Chondrocyte (in vitro differentiated cells): ENCODE measurements at regions not wholly inside any gene's neighbourhood (a gene's known extent, or its start where the extent isn't known, plus 50 kb on each side); places are given as distances from the start of the nearest gene placed in this dataset.

Experiments used
- DNase-seq: peaks from one replicate; pipeline ENCODE4 v3.0.0; 2021; ENCODE audit warnings: mixed read lengths, low spot score
- H3K27ac Mint-ChIP-seq: one replicate; pipeline ENCODE4 v1.8.0; 2021; ENCODE audit warnings: mild to moderate bottlenecking, moderate library complexity, mixed read lengths; ENCODE audit not compliant: unreplicated experiment
- H3K27me3 Mint-ChIP-seq: 2 replicates; pipeline ENCODE4 v1.8.0; 2021; ENCODE audit warnings: low read depth, mixed read lengths
- H3K36me3 Mint-ChIP-seq: 2 replicates; pipeline ENCODE4 v1.8.0; 2021; ENCODE audit warnings: low read depth, mixed read lengths
- H3K4me1 Mint-ChIP-seq: 2 replicates; pipeline ENCODE4 v1.8.0; 2021; ENCODE audit warnings: low read depth, mild to moderate bottlenecking, mixed read lengths
- H3K4me3 Mint-ChIP-seq: one replicate; pipeline ENCODE4 v1.8.0; 2021; ENCODE audit warnings: mild to moderate bottlenecking, moderate library complexity, mixed read lengths; ENCODE audit not compliant: unreplicated experiment
- H3K9me3 Mint-ChIP-seq: 2 replicates; pipeline ENCODE4 v1.8.0; 2021; ENCODE audit warnings: low read depth, mixed read lengths
- TF ChIP-seq, protein P1 (sequence below): fragments of 200-600 bp; sonication (generic); IDR thresholded peaks from 2 replicates; pipeline ENCODE4 v1.5.0; 2021; ENCODE audit warnings: antibody characterized with exemption, mild to moderate bottlenecking, moderate library complexity

DNA sequence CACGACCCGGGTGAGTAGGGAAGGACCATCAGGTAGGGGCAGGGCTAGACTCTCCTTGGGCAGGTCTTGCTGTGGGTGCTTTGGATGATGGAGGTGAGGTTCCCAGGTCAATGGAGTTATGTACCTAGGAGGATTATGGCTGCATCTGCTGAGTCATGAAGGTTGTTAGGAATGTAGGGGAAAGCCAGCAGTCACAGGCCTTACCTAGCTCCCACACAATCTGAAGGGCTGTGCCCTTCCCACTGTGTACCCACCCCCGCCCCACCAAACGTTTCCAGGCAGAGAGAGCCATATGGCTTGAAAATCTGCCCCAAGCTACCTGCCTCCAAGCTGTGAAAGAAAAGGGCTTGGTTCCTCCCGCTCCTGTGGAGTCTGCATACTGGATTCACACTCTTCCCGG lies 573.4 kb upstream of the DPPA4 start:
- H3K36me3 Mint-ChIP-seq, result peaks cover 28% of the 10 kb centered on the region
- H3K27me3 Mint-ChIP-seq, result no peaks in the 10 kb centered on the region
- H3K4me3 Mint-ChIP-seq, result no peak overlapping the region
- no peak overlapping the region for H3K27ac Mint-ChIP-seq
- H3K4me1 Mint-ChIP-seq, result no peaks in the 10 kb centered on the region
- no peak for DNase-seq
- TF ChIP-seq, protein P1, sequence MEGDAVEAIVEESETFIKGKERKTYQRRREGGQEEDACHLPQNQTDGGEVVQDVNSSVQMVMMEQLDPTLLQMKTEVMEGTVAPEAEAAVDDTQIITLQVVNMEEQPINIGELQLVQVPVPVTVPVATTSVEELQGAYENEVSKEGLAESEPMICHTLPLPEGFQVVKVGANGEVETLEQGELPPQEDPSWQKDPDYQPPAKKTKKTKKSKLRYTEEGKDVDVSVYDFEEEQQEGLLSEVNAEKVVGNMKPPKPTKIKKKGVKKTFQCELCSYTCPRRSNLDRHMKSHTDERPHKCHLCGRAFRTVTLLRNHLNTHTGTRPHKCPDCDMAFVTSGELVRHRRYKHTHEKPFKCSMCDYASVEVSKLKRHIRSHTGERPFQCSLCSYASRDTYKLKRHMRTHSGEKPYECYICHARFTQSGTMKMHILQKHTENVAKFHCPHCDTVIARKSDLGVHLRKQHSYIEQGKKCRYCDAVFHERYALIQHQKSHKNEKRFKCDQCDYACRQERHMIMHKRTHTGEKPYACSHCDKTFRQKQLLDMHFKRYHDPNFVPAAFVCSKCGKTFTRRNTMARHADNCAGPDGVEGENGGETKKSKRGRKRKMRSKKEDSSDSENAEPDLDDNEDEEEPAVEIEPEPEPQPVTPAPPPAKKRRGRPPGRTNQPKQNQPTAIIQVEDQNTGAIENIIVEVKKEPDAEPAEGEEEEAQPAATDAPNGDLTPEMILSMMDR, result no peak
- peaks cover 57% of the 10 kb centered on the region for H3K9me3 Mint-ChIP-seq

DNA sequence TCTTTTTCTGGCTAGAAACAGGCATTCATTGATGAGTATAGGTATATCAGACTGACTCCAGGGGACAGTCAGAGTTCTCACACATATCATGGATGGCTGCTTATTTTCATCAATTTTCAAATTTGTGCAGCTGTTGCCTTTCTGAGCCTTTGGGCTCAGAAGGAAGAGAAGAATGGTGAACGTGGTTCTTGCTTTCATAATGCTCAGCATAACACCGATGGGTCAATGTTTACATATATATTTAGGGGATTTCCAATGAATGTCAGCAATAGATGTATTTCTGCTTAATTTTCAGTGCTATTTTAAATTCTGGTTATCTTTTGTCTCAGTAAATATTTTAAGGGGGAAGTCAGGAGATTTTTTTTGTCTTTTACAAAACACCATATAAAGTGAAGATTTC lies 581.4 kb upstream of the DPPA4 start:
- Mint-ChIP-seq H3K27ac (peak overlapping the region; percentile 78), H3K9me3 (peaks cover 18% of the 10 kb centered on the region), H3K4me3 (peak overlapping the region; percentile 50), H3K27me3 (no peaks in the 10 kb centered on the region), H3K4me1 (peaks cover 65% of the 10 kb centered on the region), H3K36me3 (peaks cover 6% of the 10 kb centered on the region)
- DNase-seq, result no peak
- TF ChIP-seq, protein P1, result no peak

DNA sequence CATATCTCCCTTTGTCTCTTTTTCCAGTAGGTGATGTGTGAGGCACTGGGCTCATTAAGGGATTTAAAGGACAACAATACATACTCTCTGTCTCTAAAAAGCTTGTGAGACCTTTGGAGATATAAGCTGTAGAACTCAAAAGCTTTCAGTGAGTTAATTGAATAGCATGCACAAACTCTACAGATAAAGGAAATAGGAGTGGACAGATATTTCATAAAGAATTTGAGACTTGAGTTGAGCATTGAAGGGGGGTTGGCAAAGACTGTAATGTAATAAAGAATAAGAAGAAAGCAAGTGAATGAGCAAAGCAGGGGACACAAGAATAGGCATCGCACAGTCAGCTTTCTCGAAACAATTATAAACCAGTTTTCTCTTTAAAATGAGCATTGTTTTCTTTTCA lies 583.4 kb upstream of the DPPA4 start:
- Mint-ChIP-seq H3K27me3 (no peaks in the 10 kb centered on the region), H3K4me1 (peaks cover 82% of the 10 kb centered on the region)

DNA sequence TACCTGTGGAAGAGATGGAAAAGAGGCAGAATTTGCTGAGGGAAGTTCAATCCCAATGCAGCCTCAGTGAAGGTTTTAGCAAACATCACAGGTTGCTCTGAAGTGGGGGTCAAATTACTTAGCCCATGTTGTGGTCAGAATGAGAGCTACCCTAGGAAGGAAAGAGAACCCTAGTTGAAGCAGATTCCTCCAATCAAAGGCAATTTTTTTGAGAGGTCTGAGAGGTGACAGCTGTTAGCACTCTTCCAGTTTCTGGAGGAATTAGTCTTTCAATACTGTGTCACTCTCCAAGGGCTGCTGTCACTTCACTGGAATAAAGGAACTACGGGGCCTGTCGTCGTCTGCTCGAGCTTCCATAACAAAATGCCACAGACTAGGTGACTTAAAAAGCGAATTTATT lies 584.2 kb upstream of the DPPA4 start:
- no peak overlapping the region for H3K4me3 Mint-ChIP-seq
- TF ChIP-seq, protein P1, result no peak
- no peaks in the 10 kb centered on the region for H3K27me3 Mint-ChIP-seq
- H3K27ac Mint-ChIP-seq, result no peak overlapping the region
- H3K9me3 Mint-ChIP-seq, result peaks cover 3% of the 10 kb centered on the region
- peaks cover 1% of the 10 kb centered on the region for H3K36me3 Mint-ChIP-seq
- peaks cover 84% of the 10 kb centered on the region for H3K4me1 Mint-ChIP-seq
- DNase-seq, result no peak

More for the DNA sequence above, 583.4 kb upstream of the DPPA4 start:
- peaks cover 1% of the 10 kb centered on the region for H3K36me3 Mint-ChIP-seq
- H3K4me3 Mint-ChIP-seq, result no peak overlapping the region
- no peak for DNase-seq
- H3K27ac Mint-ChIP-seq, result no peak overlapping the region
- peaks cover 6% of the 10 kb centered on the region for H3K9me3 Mint-ChIP-seq
- TF ChIP-seq, protein P1, result no peak

DNA sequence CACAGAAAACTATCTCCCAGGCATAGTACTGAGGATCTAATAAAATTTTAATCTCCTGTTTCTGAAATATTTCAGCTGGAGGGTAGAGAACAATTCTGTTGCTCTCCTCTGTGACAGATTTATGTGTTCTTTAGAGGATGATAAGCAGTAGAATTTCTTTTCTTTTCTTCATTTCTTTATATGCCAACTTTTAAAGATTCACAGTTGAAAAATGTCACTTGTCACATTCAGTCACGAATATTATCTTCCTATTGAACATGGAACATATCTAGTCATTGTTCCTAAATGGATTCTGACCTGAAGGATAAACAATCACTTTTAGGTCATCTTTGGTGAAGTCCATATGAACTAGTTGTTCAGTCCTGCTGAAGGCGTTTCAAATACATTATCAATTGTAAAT lies 585.5 kb upstream of the DPPA4 start:
- TF ChIP-seq, protein P1, result no peak
- H3K27me3 Mint-ChIP-seq, result no peaks in the 10 kb centered on the region
- no peak overlapping the region for H3K27ac Mint-ChIP-seq
- peaks cover 87% of the 10 kb centered on the region for H3K4me1 Mint-ChIP-seq
- peaks cover 3% of the 10 kb centered on the region for H3K9me3 Mint-ChIP-seq
- no peak overlapping the region for H3K4me3 Mint-ChIP-seq
- H3K36me3 Mint-ChIP-seq, result peaks cover 1% of the 10 kb centered on the region
- no peak for DNase-seq
